ENCODE measurements at regions not wholly inside any gene's neighbourhood (a gene's known extent, or its start where the extent isn't known, plus 50 kb on each side); places are given as distances from the start of the nearest gene placed in this dataset.
"Not testable (repeated sequence)": the region's sequence is repeated elsewhere in the genome, so short reads cannot be mapped to it uniquely, and the experiment has no call there.

GRCh38 chr3:177335728-177336127 is 138.4 kb upstream of the TBL1XR1 start:
- H3K79me1 ChIP-seq (ENCODE audit: low read length), result no peaks in the 10 kb centered on the region
- no peak overlapping the region for H3K23ac ChIP-seq (ENCODE audit: low read length)
- no peak overlapping the region for H3K4ac ChIP-seq (ENCODE audit: low read depth, low read length)
- no peak overlapping the region for H2BK5ac ChIP-seq (ENCODE audit: low read length)
- no peak overlapping the region for H2BK120ac ChIP-seq (ENCODE audit: low read depth, low read length)
- no peaks in the 10 kb centered on the region for H3K79me2 ChIP-seq (ENCODE audit: control insufficient read depth, insufficient read depth, low read length)
- H3K4me1 ChIP-seq (ENCODE audit: control insufficient read depth, low read depth, low read length), result peaks cover 4% of the 10 kb centered on the region
- H3K56ac ChIP-seq (ENCODE audit: low read length), result no peak overlapping the region
- H3K36me3 ChIP-seq (ENCODE audit: control insufficient read depth, insufficient read depth, low read length), result no peaks in the 10 kb centered on the region
- no peak overlapping the region for H3K27ac ChIP-seq (ENCODE audit: low read depth, low read length)
- no peak overlapping the region for H3K18ac ChIP-seq (ENCODE audit: low read length)
- no peak overlapping the region for H2BK15ac ChIP-seq (replicated peaks; ENCODE audit: low read depth)
- H4K5ac ChIP-seq (ENCODE audit: low read length), result no peak overlapping the region
- DNase-seq, result no peak
- peak overlapping the region; percentile 15 for H4K8ac ChIP-seq (ENCODE audit: low read depth, low read length)
- no peaks in the 10 kb centered on the region for H3K27me3 ChIP-seq (ENCODE audit: insufficient read depth, low read length, poor library complexity)
- peak overlapping the region; percentile 30 for H2AK5ac ChIP-seq (ENCODE audit: low read length)
- whole genome bisulfite sequencing (ENCODE audit: extremely low coverage, insufficient coverage, low lambda C conversion rate), result no CpG with 5 or more reads among the region's 3 CpGs
- no peak overlapping the region for H3K9ac ChIP-seq (ENCODE audit: low read length)
- no peak overlapping the region for H3K4me3 ChIP-seq (ENCODE audit: low read length)
- H3K4me2 ChIP-seq (ENCODE audit: low read length), result no peak overlapping the region

GRCh38 chr3:177336873-177337450 is 139.7 kb upstream of the TBL1XR1 start:
- no peaks in the 10 kb centered on the region for H3K79me2 ChIP-seq (ENCODE audit: control insufficient read depth, insufficient read depth, low read length)
- H4K5ac ChIP-seq (ENCODE audit: low read length), result no peak overlapping the region
- no peak overlapping the region for H3K4me3 ChIP-seq (ENCODE audit: low read length)
- H2BK15ac ChIP-seq (replicated peaks; ENCODE audit: low read depth), result peak overlapping the region; percentile 41
- no peak overlapping the region for H3K56ac ChIP-seq (ENCODE audit: low read length)
- H2BK5ac ChIP-seq (ENCODE audit: low read length), result no peak overlapping the region
- peak overlapping the region; percentile 23 for H3K18ac ChIP-seq (ENCODE audit: low read length)
- H3K9ac ChIP-seq (ENCODE audit: low read length), result no peak overlapping the region
- no peak for DNase-seq
- no peak overlapping the region for H4K8ac ChIP-seq (ENCODE audit: low read depth, low read length)
- H3K4me1 ChIP-seq (ENCODE audit: control insufficient read depth, low read depth, low read length), result peaks cover 4% of the 10 kb centered on the region
- no peak overlapping the region for H3K4me2 ChIP-seq (ENCODE audit: low read length)
- H3K36me3 ChIP-seq (ENCODE audit: control insufficient read depth, insufficient read depth, low read length), result no peaks in the 10 kb centered on the region
- H3K23ac ChIP-seq (ENCODE audit: low read length), result no peak overlapping the region
- H3K4ac ChIP-seq (ENCODE audit: low read depth, low read length), result no peak overlapping the region
- no peak overlapping the region for H2BK120ac ChIP-seq (ENCODE audit: low read depth, low read length)
- WGBS (ENCODE audit: extremely low coverage, insufficient coverage, low lambda C conversion rate), result no CpG with 5 or more reads among the region's 5 CpGs
- H2AK5ac ChIP-seq (ENCODE audit: low read length), result no peak overlapping the region
- no peaks in the 10 kb centered on the region for H3K27me3 ChIP-seq (ENCODE audit: insufficient read depth, low read length, poor library complexity)
- H3K79me1 ChIP-seq (ENCODE audit: low read length), result no peaks in the 10 kb centered on the region
- no peak overlapping the region for H3K27ac ChIP-seq (ENCODE audit: low read depth, low read length)

- no peak for DNase-seq
- Histone ChIP-seq H2BK120ac (ENCODE audit: low read depth, low read length) (no peak overlapping the region), H3K56ac (ENCODE audit: low read length) (no peak overlapping the region)
Measured at GRCh38 chr3:177337541-177338331, 140.5 kb upstream of the TBL1XR1 start.

GRCh38 chr3:177338697-177339219 is 141.5 kb upstream of the TBL1XR1 start:
- Histone ChIP-seq H4K8ac (ENCODE audit: low read depth, low read length) (no peak overlapping the region), H3K4me3 (ENCODE audit: low read length) (no peak overlapping the region), H3K56ac (ENCODE audit: low read length) (peak overlapping the region; percentile 44), H3K27ac (ENCODE audit: low read depth, low read length) (peak overlapping the region; percentile 2), H3K18ac (ENCODE audit: low read length) (no peak overlapping the region), H3K9ac (ENCODE audit: low read length) (no peak overlapping the region), H2BK120ac (ENCODE audit: low read depth, low read length) (no peak overlapping the region), H2AK5ac (ENCODE audit: low read length) (peak overlapping the region; percentile 46), H3K36me3 (ENCODE audit: control insufficient read depth, insufficient read depth, low read length) (no peaks in the 10 kb centered on the region), H3K4me1 (ENCODE audit: control insufficient read depth, low read depth, low read length) (peaks cover 4% of the 10 kb centered on the region), H3K79me2 (ENCODE audit: control insufficient read depth, insufficient read depth, low read length) (no peaks in the 10 kb centered on the region), H3K4ac (ENCODE audit: low read depth, low read length) (no peak overlapping the region), H2BK15ac (replicated peaks; ENCODE audit: low read depth) (no peak overlapping the region), H2BK5ac (ENCODE audit: low read length) (peak overlapping the region; percentile 51), H3K23ac (ENCODE audit: low read length) (no peak overlapping the region), H3K79me1 (ENCODE audit: low read length) (no peaks in the 10 kb centered on the region), H3K4me2 (ENCODE audit: low read length) (no peak overlapping the region), H3K27me3 (ENCODE audit: insufficient read depth, low read length, poor library complexity) (no peaks in the 10 kb centered on the region), H4K5ac (ENCODE audit: low read length) (no peak overlapping the region)
- DNase-seq, result peak; percentile 81
- no CpG with 5 or more reads among the region's 3 CpGs for WGBS (ENCODE audit: extremely low coverage, insufficient coverage, low lambda C conversion rate)

More at GRCh38 chr3:177337541-177338331, 140.5 kb upstream of the TBL1XR1 start:
- Histone ChIP-seq H3K9ac (ENCODE audit: low read length) (no peak overlapping the region), H2BK15ac (replicated peaks; ENCODE audit: low read depth) (peak overlapping the region; percentile 25), H2AK5ac (ENCODE audit: low read length) (no peak overlapping the region), H3K4me3 (ENCODE audit: low read length) (no peak overlapping the region), H4K8ac (ENCODE audit: low read depth, low read length) (no peak overlapping the region), H3K4me2 (ENCODE audit: low read length) (no peak overlapping the region), H3K36me3 (ENCODE audit: control insufficient read depth, insufficient read depth, low read length) (no peaks in the 10 kb centered on the region), H3K79me1 (ENCODE audit: low read length) (no peaks in the 10 kb centered on the region), H3K27ac (ENCODE audit: low read depth, low read length) (no peak overlapping the region), H3K23ac (ENCODE audit: low read length) (no peak overlapping the region), H4K5ac (ENCODE audit: low read length) (no peak overlapping the region), H2BK5ac (ENCODE audit: low read length) (no peak overlapping the region), H3K4me1 (ENCODE audit: control insufficient read depth, low read depth, low read length) (peaks cover 4% of the 10 kb centered on the region), H3K18ac (ENCODE audit: low read length) (no peak overlapping the region), H3K4ac (ENCODE audit: low read depth, low read length) (peak overlapping the region; percentile 89), H3K79me2 (ENCODE audit: control insufficient read depth, insufficient read depth, low read length) (no peaks in the 10 kb centered on the region), H3K27me3 (ENCODE audit: insufficient read depth, low read length, poor library complexity) (no peaks in the 10 kb centered on the region)
- no CpG with 5 or more reads among the region's 9 CpGs for WGBS (ENCODE audit: extremely low coverage, insufficient coverage, low lambda C conversion rate)

GRCh38 chr3:177339220-177339703 is 142.0 kb upstream of the TBL1XR1 start:
- not testable (repeated sequence) for H3K79me1 ChIP-seq (ENCODE audit: low read length); H2BK120ac ChIP-seq (ENCODE audit: low read depth, low read length); H3K36me3 ChIP-seq (ENCODE audit: control insufficient read depth, insufficient read depth, low read length); H3K4me2 ChIP-seq (ENCODE audit: low read length); H3K9ac ChIP-seq (ENCODE audit: low read length); H3K27ac ChIP-seq (ENCODE audit: low read depth, low read length); H3K4me1 ChIP-seq (ENCODE audit: control insufficient read depth, low read depth, low read length); H3K4me3 ChIP-seq (ENCODE audit: low read length); H3K4ac ChIP-seq (ENCODE audit: low read depth, low read length); H3K23ac ChIP-seq (ENCODE audit: low read length); H3K56ac ChIP-seq (ENCODE audit: low read length); H4K8ac ChIP-seq (ENCODE audit: low read depth, low read length); H4K5ac ChIP-seq (ENCODE audit: low read length); H2BK5ac ChIP-seq (ENCODE audit: low read length); H3K79me2 ChIP-seq (ENCODE audit: control insufficient read depth, insufficient read depth, low read length); H3K18ac ChIP-seq (ENCODE audit: low read length); H2AK5ac ChIP-seq (ENCODE audit: low read length); H2BK15ac ChIP-seq (replicated peaks; ENCODE audit: low read depth); DNase-seq; H3K27me3 ChIP-seq (ENCODE audit: insufficient read depth, low read length, poor library complexity)
- WGBS (ENCODE audit: extremely low coverage, insufficient coverage, low lambda C conversion rate), result no CpG with 5 or more reads among the region's 3 CpGs

Measured in mesendoderm (in vitro differentiated cells).